HK-2 (cell line): ENCODE measurements at regions not wholly inside any gene's neighbourhood (a gene's known extent, or its start where the extent isn't known, plus 50 kb on each side); places are given as distances from the start of the nearest gene placed in this dataset.

Experiments used
- DNase-seq: peaks from one replicate; pipeline ENCODE4 v3.0.0-alpha.2; 2018; ENCODE audit not compliant: unreplicated experiment

- no peak for DNase-seq
These were observed 79.5 kb upstream of the SLC27A6 start for GRCh38 chr5:128885649-128886255.

- no peak for DNase-seq
These were observed 70.2 kb upstream of the SLC27A6 start for GRCh38 chr5:128895122-128895521.

GRCh38 chr5:128896675-128897074 lies 68.6 kb upstream of the SLC27A6 start:
- no peak for DNase-seq

- no peak for DNase-seq
These were observed 61.7 kb upstream of the SLC27A6 start for GRCh38 chr5:128903550-128903949.

GRCh38 chr5:128904805-128905567 lies 60.3 kb upstream of the SLC27A6 start:
- no peak for DNase-seq

- peak; percentile 16 for DNase-seq
These were observed 59.6 kb upstream of the SLC27A6 start for GRCh38 chr5:128905568-128906110.

GRCh38 chr5:128913551-128913950 lies 51.7 kb upstream of the SLC27A6 start:
- no peak for DNase-seq
